NAMALWA (cell line): ENCODE measurements at regions not wholly inside any gene's neighbourhood (a gene's known extent, or its start where the extent isn't known, plus 50 kb on each side); places are given as distances from the start of the nearest gene placed in this dataset.
"Not testable (repeated sequence)": the region's sequence is repeated elsewhere in the genome, so short reads cannot be mapped to it uniquely, and the experiment has no call there.

ENCODE experiments used
- DNase-seq: peaks from one replicate; pipeline ENCODE4 v3.0.0-alpha.2; 2015; ENCODE audit warnings: low spot score

- DNase-seq, result no peak
These were observed 233.0 kb upstream of the MAD2L1 start for GRCh38 chr4:120299631-120300030.

GRCh38 chr4:120293341-120293740 is 226.7 kb upstream of the MAD2L1 start:
- DNase-seq, result no peak

- DNase-seq, result no peak
These were observed 224.9 kb upstream of the MAD2L1 start for GRCh38 chr4:120291541-120291940.

DNA sequence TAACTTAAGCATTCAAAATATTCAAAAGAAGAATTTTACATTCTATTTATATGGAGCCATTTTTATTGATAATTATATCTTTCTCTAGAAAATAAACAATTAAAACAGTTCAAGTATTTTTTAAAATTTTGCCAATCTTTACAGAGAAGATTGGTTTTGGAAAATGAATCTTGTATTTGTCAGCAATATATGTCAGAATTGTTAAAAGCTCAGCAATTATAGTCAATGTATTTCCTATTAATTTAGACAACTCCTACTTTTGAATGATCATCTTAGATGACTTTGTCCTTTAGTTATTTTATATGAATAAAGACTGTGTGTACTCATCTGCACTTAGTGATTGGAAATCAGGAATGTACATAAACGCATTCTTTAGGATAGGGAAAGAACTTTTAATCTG is 223.9 kb upstream of the MAD2L1 start:
- DNase-seq, result no peak

DNA sequence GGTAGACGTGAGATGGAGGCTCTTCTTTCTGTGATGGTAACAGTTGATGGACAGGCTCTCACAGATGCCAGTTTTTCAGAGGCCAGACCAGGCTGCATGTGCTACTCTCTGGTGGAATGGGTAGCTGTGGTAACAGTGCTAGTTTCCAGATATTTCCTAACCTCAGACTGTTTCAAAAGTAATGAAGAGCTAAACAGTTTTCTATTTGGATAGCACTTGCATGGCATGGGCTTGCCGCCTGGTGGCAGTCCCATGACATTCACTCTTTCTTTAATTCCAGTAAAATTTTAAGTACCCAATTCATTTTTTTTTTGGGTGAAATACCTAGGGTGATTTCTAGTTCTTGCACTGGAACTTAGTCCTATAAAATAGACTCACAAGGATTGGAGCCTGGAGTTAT is 220.2 kb upstream of the MAD2L1 start:
- no peak for DNase-seq

DNA sequence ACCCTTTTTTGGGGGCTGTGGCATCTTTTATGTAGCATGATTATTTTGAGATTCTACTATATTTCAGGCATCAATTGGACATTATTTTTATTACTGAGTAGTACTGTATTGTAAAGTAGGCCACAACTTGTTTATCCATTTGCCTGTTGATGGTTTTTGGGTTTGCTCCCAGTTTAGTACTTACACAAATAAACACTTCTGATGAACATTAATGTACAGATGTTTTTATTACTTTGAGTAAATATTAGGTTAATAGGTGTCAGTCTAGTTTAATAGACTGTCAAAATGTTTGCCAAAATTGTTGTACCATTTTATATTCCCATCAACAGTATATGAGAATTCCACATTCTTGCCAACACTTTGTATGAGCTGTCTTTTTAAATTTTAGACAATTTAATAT is 214.9 kb upstream of the MAD2L1 start:
- no peak for DNase-seq

- no peak for DNase-seq
These were observed 210.7 kb upstream of the MAD2L1 start for GRCh38 chr4:120277391-120277790.

- no peak for DNase-seq
These were observed 200.0 kb upstream of the MAD2L1 start for GRCh38 chr4:120266602-120267001.

DNA sequence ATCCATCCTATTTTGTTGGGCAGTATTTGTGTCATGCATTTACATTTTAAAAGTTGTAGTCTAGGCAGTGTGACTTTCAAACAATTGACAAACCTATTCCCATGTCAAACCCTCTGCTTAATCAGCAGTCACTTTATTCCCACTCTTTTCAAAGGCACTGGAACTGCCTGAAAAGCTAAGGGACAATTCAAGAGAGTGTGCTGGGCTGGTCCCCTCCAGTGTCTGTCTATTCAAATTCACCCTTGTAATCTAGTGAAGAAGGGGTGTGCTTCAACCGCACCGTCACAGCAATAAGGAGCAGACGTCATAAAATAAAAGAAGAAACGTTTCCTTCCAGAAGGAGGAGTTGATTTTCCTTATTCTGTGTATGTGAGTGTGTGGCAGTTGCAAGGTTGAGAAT is 197.0 kb upstream of the MAD2L1 start:
- DNase-seq, result no peak

DNA sequence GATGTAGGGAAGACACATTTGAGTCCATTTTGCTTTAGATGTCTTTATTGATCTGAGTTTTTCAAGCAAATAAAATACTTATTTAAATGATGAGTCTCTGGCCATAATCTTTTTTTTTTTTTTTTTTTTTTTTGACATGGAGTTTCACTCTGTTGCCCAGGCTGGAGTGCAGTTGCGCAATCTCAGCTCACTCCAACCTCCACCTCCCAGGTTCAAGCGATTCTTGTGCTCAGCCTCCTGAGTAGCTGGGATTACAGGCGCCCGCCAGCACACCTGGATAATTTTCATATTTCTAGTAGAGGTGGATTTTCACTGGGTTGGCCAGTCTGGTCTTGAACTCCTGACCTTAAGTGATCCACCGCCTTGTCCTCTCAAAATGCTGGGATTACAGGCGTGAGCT is 194.5 kb upstream of the MAD2L1 start:
- DNase-seq, result no peak

GRCh38 chr4:120256112-120256775 is 189.6 kb upstream of the MAD2L1 start:
- DNase-seq, result not testable (repeated sequence)

DNA sequence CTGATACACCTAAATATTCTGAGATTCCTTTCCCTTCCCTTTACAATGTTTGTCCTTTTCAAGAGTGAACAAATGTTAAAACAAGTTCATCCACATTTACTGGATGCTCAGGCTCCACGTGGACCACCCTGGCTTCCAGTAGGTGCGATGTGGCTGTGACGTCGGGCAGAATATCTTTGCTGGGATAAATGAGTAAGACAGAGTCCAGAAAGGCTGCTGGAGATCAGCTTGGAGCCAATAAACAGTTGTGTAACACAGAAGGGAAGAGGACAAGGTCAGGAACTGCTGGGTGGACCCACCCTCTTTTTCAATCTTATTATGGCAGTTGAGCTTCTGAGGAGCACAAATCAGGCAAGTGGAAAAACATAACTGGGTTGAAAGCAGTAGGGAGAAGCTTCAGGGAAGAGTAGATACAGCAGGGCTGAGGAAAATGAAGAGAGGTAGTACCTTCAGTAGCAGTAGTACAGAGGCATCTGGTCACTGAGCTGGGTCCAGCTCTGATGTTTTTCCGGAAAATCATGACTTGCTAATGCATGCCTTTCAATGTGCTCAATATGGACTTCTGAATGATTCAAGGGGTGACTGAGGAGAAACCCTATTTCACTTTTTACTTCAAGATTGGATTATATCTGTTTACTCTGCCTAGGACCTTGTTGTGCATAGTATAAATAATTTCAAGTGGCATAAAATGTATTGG is 171.8 kb upstream of the MAD2L1 start:
- no peak for DNase-seq

DNA sequence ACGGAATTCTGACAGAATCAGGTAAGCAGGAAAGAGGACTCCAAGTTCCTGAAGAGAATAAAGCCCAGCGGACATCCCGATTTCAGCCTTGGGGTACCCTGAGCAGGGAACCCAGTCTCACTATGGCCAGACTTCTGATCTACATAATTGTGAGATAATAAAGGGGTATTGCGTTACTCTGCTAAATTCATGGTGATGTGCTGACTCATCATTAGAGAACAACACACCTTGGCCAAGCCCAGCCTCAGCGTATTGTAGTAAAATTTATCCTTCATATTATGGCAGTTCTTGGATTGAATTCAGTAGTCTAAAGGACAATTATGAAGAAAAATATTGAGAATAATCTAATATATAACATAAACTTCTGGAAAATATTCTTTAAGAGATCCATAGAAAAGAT is 170.2 kb upstream of the MAD2L1 start:
- DNase-seq, result no peak

DNA sequence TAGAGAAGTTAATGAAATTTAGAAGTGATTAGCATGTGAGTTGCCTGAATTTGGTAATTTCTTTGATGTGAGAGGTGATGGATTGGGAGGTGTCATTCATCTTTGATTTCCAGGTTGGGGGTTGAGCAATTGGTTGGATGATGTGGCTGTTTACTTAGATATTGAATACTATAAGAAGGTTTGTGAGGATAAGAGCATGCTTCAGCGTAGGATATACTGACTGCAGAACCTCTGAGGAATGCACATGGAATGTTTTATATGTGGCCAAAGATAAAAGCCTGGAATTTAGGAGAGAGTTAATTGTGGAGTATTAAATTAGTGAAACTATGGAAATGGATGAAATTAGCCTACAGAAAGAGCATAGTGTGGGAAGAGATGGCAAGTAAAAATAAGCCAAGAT is 165.4 kb upstream of the MAD2L1 start:
- DNase-seq, result no peak

- DNase-seq, result no peak
These were observed 161.4 kb upstream of the MAD2L1 start for GRCh38 chr4:120228086-120228485.

DNA sequence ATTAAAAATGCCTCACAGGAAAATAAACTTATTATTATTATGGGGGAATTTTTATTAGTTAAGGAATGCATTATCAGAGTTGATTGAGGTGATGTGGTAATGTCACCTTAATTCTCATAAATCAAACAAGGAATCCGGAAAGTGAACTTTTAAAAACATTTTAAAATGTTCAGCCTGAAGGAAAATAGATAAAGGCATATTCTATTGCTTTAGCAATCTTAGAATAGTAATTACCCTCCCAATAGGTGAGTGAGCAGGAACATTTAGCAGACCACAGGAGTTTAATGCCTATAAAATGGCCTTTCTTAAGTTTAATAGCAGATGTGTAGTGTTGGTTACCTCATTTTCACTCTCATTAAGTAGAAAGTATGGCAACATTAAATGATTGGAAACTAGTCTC is 160.9 kb upstream of the MAD2L1 start:
- DNase-seq, result no peak

DNA sequence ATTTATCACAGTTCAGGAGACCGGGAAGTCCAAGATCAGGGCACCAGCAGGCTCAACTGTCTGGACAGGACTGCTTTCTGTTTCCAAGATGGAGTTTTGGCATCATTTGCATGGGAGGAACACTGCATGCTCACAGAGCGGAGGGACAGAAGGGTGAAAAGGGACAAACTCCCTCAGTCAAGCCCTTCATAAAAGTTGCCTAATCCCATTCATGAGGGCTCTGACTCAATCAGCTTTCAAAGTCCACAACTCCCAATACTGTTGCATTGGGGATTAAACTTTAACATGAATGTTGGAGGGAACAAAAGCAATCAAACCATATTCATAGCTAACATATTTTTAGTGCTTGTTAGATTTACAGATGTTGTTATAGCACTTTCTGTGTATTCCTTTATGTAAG is 158.9 kb upstream of the MAD2L1 start:
- no peak for DNase-seq

DNA sequence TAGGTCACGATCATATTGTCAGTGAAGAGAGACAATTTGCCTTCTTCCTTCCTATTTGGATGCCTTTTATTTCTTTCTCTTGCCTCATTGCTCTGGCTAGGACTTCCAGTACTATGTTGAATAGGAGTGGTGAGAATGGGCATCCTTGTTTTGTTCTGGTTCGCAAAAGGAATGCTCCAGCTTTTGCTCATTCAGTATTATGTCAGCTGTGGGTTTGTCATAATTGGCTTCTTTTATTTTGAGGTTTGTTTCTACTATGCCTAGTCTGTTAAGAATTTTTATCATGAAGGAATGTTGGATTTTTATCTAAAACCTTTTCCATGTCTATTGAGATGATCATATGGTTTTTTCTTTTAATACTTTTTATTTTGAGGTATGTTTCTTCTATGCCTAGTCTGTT is 152.3 kb upstream of the MAD2L1 start:
- DNase-seq, result no peak

DNA sequence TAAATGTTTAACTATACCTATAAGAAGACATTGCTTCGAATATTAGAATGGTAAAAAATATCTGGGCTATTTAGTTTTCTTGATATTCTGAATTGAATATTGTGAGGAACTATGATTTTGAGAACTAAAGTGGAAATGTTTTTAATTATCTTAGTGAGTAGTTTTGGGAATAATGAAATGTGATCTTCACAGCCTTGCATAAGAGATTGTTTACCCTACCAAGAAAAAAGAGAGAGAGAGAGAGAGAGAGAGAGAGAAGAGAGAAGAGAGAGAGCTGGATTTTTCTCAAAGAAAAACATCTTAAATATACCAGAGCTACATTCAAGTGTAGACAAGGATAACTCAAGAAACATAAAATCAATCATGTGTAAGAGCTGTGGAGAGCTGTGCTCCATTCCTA is 148.7 kb upstream of the MAD2L1 start:
- DNase-seq, result no peak

DNA sequence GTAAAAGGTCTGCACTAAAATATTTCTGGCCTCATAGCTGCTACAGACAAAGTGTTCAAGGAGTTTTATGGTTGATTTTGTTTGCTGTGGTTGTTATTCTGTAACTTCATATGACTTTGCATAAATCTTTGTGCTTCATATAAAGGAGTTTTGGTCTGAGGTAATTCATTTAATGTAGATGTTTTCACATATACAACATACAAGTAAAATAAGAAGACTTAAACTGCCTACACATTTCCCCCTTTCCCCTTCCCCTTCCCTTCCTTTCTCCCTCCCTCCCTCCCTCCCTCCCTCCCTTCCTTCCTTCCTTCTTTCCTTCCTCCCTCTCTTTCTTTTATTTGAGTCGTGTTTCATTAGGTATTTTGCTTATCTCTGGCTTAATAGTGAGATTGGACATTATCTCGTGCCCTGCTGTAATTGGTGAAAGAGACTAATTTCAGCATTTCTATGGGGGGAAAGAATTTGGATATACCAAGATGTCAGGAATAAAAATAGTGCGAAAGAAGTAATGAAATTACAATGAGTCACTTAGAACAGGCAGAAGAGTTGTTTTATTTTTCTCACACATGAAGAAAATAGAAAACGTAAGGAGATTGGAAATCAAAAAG is 144.9 kb upstream of the MAD2L1 start:
- DNase-seq, result no peak

- DNase-seq, result peak; percentile 25
These were observed 143.1 kb upstream of the MAD2L1 start for GRCh38 chr4:120209706-120210105.

DNA sequence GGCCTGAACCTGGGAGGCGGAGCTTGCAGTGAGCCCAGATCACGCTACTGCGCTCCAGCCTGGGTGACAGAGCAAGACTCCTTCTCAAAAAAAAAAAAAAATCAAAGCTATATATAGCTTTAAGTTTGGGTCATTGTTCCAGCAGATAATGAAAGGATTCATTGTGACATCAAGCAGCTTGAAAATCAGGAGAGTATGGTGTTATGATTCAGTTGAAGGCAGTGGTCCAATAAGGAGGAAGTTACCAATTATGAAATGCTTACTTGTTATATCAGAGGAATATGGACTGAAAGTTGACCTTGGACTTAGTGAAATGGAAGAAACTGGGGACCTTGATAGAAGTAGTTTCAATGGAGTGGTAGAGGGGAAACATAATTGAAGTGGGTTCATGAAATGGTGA is 140.4 kb upstream of the MAD2L1 start:
- no peak for DNase-seq

DNA sequence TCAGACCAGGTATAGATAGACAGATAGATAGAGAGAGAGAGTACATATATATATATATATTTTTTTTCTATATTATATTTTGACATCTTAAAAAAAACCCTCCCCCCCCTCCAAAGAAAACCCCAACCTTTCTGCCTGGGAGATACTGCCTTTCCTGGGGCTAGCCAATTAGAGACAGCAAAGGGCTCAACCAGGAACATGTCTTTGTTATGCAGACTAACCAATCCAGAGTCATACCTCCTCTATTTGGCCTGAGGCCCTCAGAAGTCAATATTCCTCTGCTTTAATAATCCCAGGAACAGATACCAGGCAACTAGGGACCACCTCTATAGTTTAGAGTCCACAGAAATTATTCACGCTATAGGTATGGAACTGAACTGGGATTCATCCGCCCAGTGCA is 135.6 kb upstream of the MAD2L1 start:
- DNase-seq, result no peak
